ENCODE measurements at regions not wholly inside any gene's neighbourhood (a gene's known extent, or its start where the extent isn't known, plus 50 kb on each side); places are given as distances from the start of the nearest gene placed in this dataset.

DNA sequence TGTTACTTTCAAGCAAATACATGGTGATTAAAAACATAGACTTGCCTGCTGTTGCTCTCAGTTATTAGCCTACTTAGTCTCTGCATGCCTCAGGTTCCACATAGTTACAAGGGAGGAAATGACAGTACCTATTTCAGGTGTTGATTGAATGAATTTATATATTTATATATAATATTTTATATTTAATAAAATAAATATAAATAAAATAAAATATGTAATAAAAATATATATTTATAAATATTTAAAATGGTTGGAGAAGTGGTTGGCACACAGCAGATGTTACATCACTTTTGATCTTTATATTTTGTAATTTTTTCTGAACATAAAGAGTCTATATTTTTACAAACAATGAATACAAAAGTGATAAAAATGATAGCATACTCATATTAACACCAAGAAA, 716.0 kb upstream of the EYS start:
- TF ChIP-seq, protein P1, sequence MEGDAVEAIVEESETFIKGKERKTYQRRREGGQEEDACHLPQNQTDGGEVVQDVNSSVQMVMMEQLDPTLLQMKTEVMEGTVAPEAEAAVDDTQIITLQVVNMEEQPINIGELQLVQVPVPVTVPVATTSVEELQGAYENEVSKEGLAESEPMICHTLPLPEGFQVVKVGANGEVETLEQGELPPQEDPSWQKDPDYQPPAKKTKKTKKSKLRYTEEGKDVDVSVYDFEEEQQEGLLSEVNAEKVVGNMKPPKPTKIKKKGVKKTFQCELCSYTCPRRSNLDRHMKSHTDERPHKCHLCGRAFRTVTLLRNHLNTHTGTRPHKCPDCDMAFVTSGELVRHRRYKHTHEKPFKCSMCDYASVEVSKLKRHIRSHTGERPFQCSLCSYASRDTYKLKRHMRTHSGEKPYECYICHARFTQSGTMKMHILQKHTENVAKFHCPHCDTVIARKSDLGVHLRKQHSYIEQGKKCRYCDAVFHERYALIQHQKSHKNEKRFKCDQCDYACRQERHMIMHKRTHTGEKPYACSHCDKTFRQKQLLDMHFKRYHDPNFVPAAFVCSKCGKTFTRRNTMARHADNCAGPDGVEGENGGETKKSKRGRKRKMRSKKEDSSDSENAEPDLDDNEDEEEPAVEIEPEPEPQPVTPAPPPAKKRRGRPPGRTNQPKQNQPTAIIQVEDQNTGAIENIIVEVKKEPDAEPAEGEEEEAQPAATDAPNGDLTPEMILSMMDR (IDR thresholded peaks at IDR 0.05): no peak
- Histone ChIP-seq H3K4me1 (no peaks in the 10 kb centered on the region), H3K4me3 (no peak overlapping the region), H3K27ac (no peak overlapping the region), H3K27me3 (no peaks in the 10 kb centered on the region), H3K36me3 (no peaks in the 10 kb centered on the region), H3K9me3 (peaks cover 0 to 11% of the 10 kb centered on the region in 2 donors)
- no peak for DNase-seq (ENCODE audit: low spot score in 2 of 2)
- intact Hi-C loops (cut with DNase I): no loop called here

GRCh38 chr6:66421570-66421969, 714.5 kb upstream of the EYS start:
- TF ChIP-seq, protein P1 (IDR thresholded peaks at IDR 0.05): no peak
- H3K4me1 ChIP-seq: no peaks in the 10 kb centered on the region
- intact Hi-C loops (cut with DNase I): no loop called here
- no peak overlapping the region for H3K27ac ChIP-seq
- no peaks in the 10 kb centered on the region for H3K36me3 ChIP-seq
- no peak overlapping the region for H3K4me3 ChIP-seq
- peaks cover 0 to 6% of the 10 kb centered on the region in 2 donors for H3K9me3 ChIP-seq
- no peak for DNase-seq (ENCODE audit: low spot score in 2 of 2)
- no peaks in the 10 kb centered on the region for H3K27me3 ChIP-seq

DNA sequence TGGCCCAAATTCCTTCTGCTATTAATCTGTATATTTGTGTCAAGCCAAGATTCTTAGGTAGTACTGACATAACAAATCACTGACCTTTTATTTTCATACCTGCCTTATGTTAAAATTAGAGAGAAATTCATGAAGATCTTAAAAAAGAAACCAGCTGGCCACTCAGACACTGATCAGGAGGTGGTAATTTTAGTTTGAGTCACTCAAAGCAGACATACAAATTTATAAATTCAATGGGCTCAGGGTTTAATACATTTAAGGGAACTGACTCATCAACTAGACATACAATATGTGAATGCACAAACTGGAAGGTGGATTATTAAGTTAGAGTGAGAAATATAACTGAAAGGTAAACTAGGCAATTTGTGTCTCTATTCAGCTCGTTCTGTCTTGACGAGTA, 711.9 kb upstream of the EYS start:
- H3K27ac ChIP-seq: no peak overlapping the region
- H3K36me3 ChIP-seq: no peaks in the 10 kb centered on the region
- no peak overlapping the region for H3K4me3 ChIP-seq
- no peaks in the 10 kb centered on the region for H3K9me3 ChIP-seq
- intact Hi-C loops (cut with DNase I): no loop called here
- no peaks in the 10 kb centered on the region for H3K4me1 ChIP-seq
- TF ChIP-seq, protein P1 (IDR thresholded peaks at IDR 0.05): no peak
- H3K27me3 ChIP-seq: no peaks in the 10 kb centered on the region
- no peak for DNase-seq (ENCODE audit: low spot score in 2 of 2)

GRCh38 chr6:66403966-66404365, 696.9 kb upstream of the EYS start:
- DNase-seq (ENCODE audit: low spot score in 2 of 2): no peak
- intact Hi-C loops (cut with DNase I): no loop called here
- H3K36me3 ChIP-seq: no peaks in the 10 kb centered on the region
- H3K27me3 ChIP-seq: no peaks in the 10 kb centered on the region
- TF ChIP-seq, protein P1 (IDR thresholded peaks at IDR 0.05): no peak
- no peak overlapping the region for H3K4me3 ChIP-seq
- H3K4me1 ChIP-seq: no peaks in the 10 kb centered on the region
- no peak overlapping the region for H3K27ac ChIP-seq
- no peaks in the 10 kb centered on the region for H3K9me3 ChIP-seq

DNA sequence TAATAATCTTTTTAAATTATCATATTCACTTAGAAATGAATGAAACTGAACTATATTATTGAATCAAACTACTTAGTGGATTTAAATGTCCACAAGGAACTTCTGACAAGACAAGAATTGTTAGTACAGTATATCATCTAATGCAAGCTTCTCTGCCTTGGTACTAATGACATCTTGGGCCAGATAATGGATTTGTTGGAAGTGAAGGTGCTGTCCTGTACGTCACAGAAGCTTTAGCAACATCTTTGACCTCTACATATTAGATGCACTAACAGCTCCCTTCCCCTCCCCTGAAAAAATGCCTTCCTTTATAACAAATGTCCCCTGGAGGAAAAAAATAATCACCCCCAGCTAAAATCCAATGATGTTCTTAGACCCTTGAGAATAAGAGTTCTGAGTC, 695.8 kb upstream of the EYS start:
- no peaks in the 10 kb centered on the region for H3K9me3 ChIP-seq
- H3K27ac ChIP-seq: no peak overlapping the region
- TF ChIP-seq, protein P1 (IDR thresholded peaks at IDR 0.05): no peak
- no peak overlapping the region for H3K4me3 ChIP-seq
- no peaks in the 10 kb centered on the region for H3K27me3 ChIP-seq
- no peaks in the 10 kb centered on the region for H3K36me3 ChIP-seq
- DNase-seq (ENCODE audit: low spot score in 2 of 2): no peak
- intact Hi-C loops (cut with DNase I): no loop called here
- no peaks in the 10 kb centered on the region for H3K4me1 ChIP-seq

DNA sequence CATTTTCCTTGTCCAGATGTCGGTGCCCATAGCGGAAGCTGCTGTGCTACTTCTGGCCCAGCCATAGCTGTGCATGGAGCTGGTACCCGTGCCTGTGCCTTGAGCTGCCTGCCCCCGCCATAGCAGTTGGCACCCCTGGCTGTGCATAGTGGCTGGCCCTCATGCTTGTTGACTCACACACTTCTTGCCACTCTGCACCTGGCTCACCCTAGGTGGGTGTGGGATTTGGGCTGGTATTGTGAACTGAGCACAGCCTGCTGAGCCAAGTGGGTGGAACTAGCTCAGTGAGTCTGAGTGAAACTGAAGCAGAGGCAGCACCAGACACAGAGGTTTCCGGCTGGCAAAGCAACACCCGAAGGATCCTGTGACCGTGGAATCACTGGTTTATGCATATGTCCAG, 689.5 kb upstream of the EYS start:
- TF ChIP-seq, protein P1 (IDR thresholded peaks at IDR 0.05): no peak
- H3K36me3 ChIP-seq: no peaks in the 10 kb centered on the region
- intact Hi-C loops (cut with DNase I): no loop called here
- DNase-seq (ENCODE audit: low spot score in 2 of 2): no peak
- no peaks in the 10 kb centered on the region for H3K4me1 ChIP-seq
- H3K27me3 ChIP-seq: no peaks in the 10 kb centered on the region
- H3K27ac ChIP-seq: no peak overlapping the region
- no peaks in the 10 kb centered on the region for H3K9me3 ChIP-seq
- H3K4me3 ChIP-seq: no peak overlapping the region

Measured in ascending aorta (tissue), 2 donors.